ENCODE measurements at regions not wholly inside any gene's neighbourhood (a gene's known extent, or its start where the extent isn't known, plus 50 kb on each side); places are given as distances from the start of the nearest gene placed in this dataset.

- no peak for DNase-seq
- Histone ChIP-seq H3K9me3 (no peaks in the 10 kb centered on the region), H3K4me1 (no peaks in the 10 kb centered on the region), H3K27me3 (no peaks in the 10 kb centered on the region), H3K36me3 (no peaks in the 10 kb centered on the region), H3K27ac (no peak overlapping the region), H3K4me3 (no peak overlapping the region)
- intact Hi-C loops (cut with DNase I) = no loop called here
- WGBS (ENCODE audit: insufficient coverage, low coverage, low lambda C conversion rate, missing lambda C conversion rate) = no CpG with 5 or more reads among the region's 1 CpG
- TF ChIP-seq CTCF (IDR thresholded peaks at IDR 0.05) = no peak
- TF ChIP-seq POLR2A (IDR thresholded peaks at IDR 0.05) = no peak
- no peak for ATAC-seq
These were observed 312.8 kb upstream of the THSD7B start for GRCh38 chr2:136452528-136452927.

- no peaks in the 10 kb centered on the region for H3K4me1 ChIP-seq
- intact Hi-C loops (cut with DNase I) = no loop called here
- 42% methylated on average over 6 of the region's 7 CpGs for WGBS (ENCODE audit: insufficient coverage, low coverage, low lambda C conversion rate, missing lambda C conversion rate)
These were observed 316.2 kb upstream of the THSD7B start for GRCh38 chr2:136448986-136449780.

DNA sequence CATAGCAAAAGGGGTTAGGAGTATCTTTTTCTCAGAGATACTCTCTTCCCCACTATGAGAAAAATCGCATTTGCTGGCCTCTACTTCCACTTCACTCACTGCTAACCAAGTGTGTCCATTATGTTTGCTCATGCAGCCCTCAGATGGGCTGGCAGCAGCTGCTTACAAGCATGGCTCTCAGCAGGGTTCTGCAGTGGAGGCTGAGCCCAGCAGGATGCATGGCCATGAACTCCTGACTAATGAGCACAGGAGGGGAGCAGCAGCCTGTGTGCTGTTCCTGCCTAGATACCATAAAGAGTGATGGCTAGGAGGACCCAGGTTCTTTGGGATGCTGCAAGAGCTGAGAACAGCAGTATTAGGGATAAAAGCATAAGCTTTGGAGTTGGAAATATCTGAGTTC, 316.9 kb upstream of the THSD7B start:
- H3K27me3 ChIP-seq = no peaks in the 10 kb centered on the region
- no peaks in the 10 kb centered on the region for H3K9me3 ChIP-seq
- H3K27ac ChIP-seq = no peak overlapping the region
- 0% methylated on average over 1 of the region's 1 CpG for WGBS (ENCODE audit: insufficient coverage, low coverage, low lambda C conversion rate, missing lambda C conversion rate)
- TF ChIP-seq CTCF (IDR thresholded peaks at IDR 0.05) = no peak
- no peak for TF ChIP-seq POLR2A (IDR thresholded peaks at IDR 0.05)
- H3K36me3 ChIP-seq = no peaks in the 10 kb centered on the region
- H3K4me1 ChIP-seq = no peaks in the 10 kb centered on the region
- intact Hi-C loops (cut with DNase I) = no loop called here
- ATAC-seq (no peak), DNase-seq (no peak)
- no peak overlapping the region for H3K4me3 ChIP-seq

More at GRCh38 chr2:136448986-136449780, 316.2 kb upstream of the THSD7B start:
- DNase-seq = no peak
- no peak for ATAC-seq
- TF ChIP-seq POLR2A (IDR thresholded peaks at IDR 0.05) (no peak), CTCF (IDR thresholded peaks at IDR 0.05) (no peak)
- no peaks in the 10 kb centered on the region for H3K27me3 ChIP-seq
- no peak overlapping the region for H3K27ac ChIP-seq
- H3K9me3 ChIP-seq = no peaks in the 10 kb centered on the region
- no peak overlapping the region for H3K4me3 ChIP-seq
- H3K36me3 ChIP-seq = no peaks in the 10 kb centered on the region

- Histone ChIP-seq H3K27me3 (no peaks in the 10 kb centered on the region), H3K36me3 (no peaks in the 10 kb centered on the region), H3K27ac (no peak overlapping the region), H3K4me1 (no peaks in the 10 kb centered on the region), H3K4me3 (no peak overlapping the region), H3K9me3 (no peaks in the 10 kb centered on the region)
- 63% methylated on average over 5 of the region's 7 CpGs for WGBS (ENCODE audit: insufficient coverage, low coverage, low lambda C conversion rate, missing lambda C conversion rate)
- no peak for TF ChIP-seq CTCF (IDR thresholded peaks at IDR 0.05)
- TF ChIP-seq POLR2A (IDR thresholded peaks at IDR 0.05) = no peak
- DNase-seq (no peak), ATAC-seq (no peak)
- intact Hi-C loops (cut with DNase I) = no loop called here
These were observed 321.0 kb upstream of the THSD7B start for GRCh38 chr2:136444323-136444722.

Data from right lobe of liver (tissue), 6 donors.